Sciatic nerve (tissue), 2 donors: ENCODE measurements at regions not wholly inside any gene's neighbourhood (a gene's known extent, or its start where the extent isn't known, plus 50 kb on each side); places are given as distances from the start of the nearest gene placed in this dataset.

Source experiments
- ATAC-seq: fragments of 200-7000 bp; cut with Tn5 transposase; one replicate; pipeline ENCODE4 v1.9.1; 2020; ENCODE audit warnings: mild to moderate bottlenecking, moderate library complexity
- DNase-seq: peaks from one replicate; pipeline ENCODE4 v3.0.0-alpha.2; 2020; ENCODE audit warnings: low spot score
- intact Hi-C: fragments of 100-400 bp; cut with DNase I; formaldehyde crosslinking; loops from one replicate; pipeline ENCODE4 v1.14.2; 2022
- donor health status: DM: no; HTN: no; CAD: no.
- donor health status: DM: no; HTN: no; CAD: no.

DNA sequence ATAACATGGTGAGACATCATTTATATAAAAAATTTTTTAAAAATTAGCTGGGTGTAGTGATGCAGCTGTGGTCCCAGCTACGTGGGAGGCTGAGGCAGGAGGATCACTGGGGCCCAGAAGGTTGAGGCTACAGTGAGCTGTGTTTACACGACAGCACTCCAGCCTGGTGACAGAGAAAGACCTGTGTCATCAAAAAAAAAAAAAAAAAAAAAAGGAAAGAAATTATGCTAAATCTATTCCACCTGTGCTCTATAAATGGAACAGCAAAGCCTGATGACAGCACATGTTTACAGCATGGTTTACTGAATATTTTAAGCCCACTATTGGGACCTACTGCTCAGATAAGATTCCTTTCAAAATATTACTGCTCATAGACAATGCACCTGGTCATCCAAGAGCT lies 217.6 kb downstream of the PRDM2 start:
- ATAC-seq (no peak), DNase-seq (no peak)
- intact Hi-C loops, result no loop called here

GRCh38 chr1:13918862-13919261 lies 218.9 kb downstream of the PRDM2 start:
- intact Hi-C loops, result no loop called here
- DNase-seq (no peak), ATAC-seq (no peak)

- intact Hi-C loops, result no loop called here
- DNase-seq, result no peak
- no peak for ATAC-seq
These were observed 221.2 kb downstream of the PRDM2 start for GRCh38 chr1:13921190-13921589.

DNA sequence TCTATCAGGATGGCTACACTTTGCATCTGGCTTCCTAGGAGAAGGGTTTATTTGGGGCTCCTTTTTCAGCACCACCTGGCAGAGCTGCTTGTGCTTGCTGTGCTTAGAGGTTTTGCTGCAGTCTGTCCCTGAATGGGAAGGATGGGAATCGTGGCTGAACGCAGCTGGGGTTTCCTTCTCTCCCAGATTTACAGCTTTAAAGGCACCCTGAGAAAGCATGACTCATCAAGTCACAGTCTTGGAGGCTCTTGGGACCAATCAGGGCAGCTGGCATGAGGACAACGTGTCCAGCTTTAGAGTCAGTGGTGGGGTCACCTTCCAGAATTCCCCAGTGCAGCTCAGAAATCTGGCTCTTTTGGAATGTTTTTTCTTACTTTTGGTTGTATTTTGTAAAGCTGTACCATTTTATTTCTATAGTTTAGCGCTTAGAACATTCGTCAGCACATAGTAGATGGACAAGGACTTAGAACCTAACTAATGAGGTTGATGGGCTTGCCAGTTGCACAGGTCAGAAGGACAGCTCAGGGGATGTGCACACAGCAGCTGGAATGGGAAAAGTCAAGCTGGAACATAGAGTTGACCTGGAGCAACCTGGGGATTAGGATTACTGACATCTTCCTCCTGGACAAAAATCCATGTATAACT lies 222.6 kb downstream of the PRDM2 start:
- ATAC-seq (peak; percentile 57), DNase-seq (no peak)
- intact Hi-C loops, result no loop called here

DNA sequence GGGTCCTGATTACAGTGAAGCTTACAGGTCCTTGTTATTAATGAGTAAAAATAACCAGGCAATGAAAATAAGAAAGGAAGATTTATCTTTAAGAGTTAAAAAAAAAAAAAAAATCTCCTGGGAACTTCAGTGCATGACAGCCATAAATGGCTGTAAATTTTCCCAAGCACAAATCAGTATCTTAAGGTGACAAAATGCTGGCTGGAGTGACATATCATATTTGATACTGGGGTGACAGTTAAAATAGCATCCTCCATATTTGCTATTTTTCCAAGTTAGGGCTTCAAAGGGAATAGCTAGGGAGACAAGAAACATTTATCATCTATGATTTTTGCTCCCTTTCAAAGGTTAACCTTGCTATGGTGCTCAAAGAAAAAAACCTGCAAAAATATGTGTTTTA lies 226.6 kb downstream of the PRDM2 start:
- no peak for ATAC-seq
- no peak for DNase-seq
- intact Hi-C loops, result no loop called here

DNA sequence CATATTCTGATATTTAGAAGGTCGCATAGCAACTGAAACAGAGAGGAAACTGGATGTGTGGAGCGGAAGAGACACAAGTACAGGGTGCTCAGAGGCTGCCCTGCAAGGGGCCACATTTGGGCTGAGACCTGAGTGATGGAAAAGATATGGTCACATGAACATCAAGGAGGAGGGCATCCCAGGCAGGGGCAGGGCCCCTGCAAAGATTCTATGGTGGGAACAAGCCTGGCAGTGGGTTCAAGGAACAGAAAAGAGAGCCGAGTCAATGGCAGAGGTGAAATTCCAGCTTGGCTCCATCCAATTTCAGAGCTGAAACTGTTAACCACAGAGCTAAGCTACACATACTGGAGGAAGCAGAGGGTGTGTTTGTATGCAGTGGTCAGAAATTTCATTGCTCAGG lies 227.7 kb downstream of the PRDM2 start:
- no peak for ATAC-seq
- DNase-seq, result no peak
- intact Hi-C loops, result no loop called here

DNA sequence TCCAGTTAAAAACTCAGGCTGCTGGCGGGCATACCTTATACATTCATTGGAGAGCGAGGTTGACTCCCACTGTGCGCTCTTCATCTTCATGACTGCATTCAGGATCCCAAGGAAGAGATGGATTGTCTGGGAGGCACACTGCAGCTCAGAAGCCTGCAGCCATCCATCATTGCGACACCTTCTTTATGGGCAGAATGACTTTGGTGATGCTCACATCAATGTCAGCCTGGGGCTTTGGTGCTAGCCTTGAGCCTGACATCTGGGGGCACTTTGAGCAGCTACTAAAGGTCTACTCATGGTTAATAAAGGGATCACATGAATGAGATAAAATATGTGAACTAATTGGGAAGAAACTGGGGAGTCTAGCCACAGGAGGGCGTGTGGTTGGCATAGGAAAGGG lies 229.3 kb downstream of the PRDM2 start:
- intact Hi-C loops, result no loop called here
- no peak for ATAC-seq
- DNase-seq, result no peak

GRCh38 chr1:13930151-13930550 lies 230.2 kb downstream of the PRDM2 start:
- intact Hi-C loops, result no loop called here
- no peak for ATAC-seq
- DNase-seq, result no peak

GRCh38 chr1:13931226-13931625 lies 231.2 kb downstream of the PRDM2 start:
- DNase-seq (no peak), ATAC-seq (no peak)
- intact Hi-C loops, result no loop called here

GRCh38 chr1:13935336-13935735 lies 235.3 kb downstream of the PRDM2 start:
- DNase-seq, result no peak
- intact Hi-C loops, result no loop called here
- no peak for ATAC-seq

GRCh38 chr1:13941315-13941714 lies 241.3 kb downstream of the PRDM2 start:
- intact Hi-C loops, result no loop called here
- ATAC-seq (peak; percentile 50), DNase-seq (no peak)

DNA sequence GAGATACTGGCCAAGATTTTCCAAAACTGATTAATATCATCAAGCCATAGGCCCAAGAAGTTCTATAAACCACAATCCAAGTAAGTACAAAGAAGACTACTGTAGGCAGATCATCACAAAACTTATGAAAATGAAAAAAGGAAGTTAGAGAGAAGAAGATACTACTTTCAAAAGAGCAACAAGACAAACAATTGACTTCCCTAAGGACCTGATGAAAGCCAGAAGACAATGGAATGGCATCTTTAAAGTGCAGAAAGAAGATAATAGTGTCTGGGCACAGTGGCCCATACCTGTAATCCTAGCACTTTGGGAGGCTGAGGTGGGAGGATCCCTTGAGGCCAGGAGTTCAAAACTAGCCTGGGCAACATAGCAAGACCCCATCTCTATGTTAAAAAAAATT lies 243.1 kb downstream of the PRDM2 start:
- intact Hi-C loops, result no loop called here
- no peak for ATAC-seq
- DNase-seq, result no peak

DNA sequence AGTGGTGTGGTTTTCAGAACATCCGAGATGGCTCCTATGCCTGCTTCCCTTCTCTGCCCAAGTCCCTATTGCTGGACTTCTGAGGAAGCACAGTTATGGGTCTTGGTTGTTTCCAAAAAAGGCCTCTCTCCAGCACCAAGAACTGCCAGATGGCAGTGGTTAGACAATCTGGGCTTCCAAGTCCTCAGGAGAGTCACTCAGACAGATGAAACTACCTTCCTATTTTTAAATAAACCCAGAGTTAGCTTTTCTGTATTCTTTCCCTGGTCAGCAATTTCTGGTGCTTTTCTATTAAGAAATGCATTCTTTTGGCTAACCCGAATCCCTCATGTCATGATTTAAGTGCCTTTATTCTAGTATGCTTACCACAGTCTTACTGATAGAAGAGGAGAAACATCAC lies 245.9 kb downstream of the PRDM2 start:
- ATAC-seq (peak; percentile 16), DNase-seq (no peak)
- intact Hi-C loops, result no loop called here

DNA sequence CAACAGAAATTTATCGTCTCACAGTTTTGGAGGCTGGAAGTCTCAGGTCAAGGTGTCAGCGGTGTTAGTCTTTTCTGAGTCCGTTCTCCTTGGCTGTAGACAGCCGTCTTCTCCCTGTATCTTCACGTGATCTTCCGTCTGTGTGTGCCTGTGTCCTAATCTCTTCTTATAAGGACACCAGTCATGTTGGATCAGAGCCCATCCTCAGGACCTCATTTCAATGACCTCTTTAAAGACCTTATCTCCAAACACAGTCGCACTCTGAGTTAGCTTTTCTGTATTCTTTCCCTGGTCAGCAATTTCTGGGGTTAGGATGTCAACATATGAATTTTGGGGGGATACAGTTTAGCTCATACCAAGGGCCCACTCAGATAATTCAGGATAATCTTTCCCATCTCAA lies 247.7 kb downstream of the PRDM2 start:
- DNase-seq (no peak), ATAC-seq (no peak)
- intact Hi-C loops, result no loop called here

DNA sequence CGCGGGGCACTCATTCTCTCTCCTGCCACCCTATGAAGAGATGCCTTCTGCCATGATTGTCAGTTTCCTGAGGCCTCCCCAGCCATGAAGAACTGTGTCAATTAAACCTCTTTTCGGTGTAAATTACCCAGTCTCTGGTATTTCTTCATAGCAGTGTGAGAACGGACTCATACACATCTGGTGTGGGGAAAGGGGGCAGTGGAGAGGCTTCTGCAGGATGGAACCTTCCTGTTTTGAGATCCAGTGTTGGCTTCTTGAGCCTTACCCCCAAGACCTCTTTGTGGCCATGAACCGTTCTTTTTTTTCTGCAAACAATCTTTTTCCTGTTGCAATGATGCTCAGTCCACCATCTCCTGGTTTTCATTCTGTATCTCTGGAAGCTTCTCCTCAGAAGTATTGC lies 248.4 kb downstream of the PRDM2 start:
- intact Hi-C loops, result no loop called here
- ATAC-seq (peak; percentile 13), DNase-seq (no peak)

DNA sequence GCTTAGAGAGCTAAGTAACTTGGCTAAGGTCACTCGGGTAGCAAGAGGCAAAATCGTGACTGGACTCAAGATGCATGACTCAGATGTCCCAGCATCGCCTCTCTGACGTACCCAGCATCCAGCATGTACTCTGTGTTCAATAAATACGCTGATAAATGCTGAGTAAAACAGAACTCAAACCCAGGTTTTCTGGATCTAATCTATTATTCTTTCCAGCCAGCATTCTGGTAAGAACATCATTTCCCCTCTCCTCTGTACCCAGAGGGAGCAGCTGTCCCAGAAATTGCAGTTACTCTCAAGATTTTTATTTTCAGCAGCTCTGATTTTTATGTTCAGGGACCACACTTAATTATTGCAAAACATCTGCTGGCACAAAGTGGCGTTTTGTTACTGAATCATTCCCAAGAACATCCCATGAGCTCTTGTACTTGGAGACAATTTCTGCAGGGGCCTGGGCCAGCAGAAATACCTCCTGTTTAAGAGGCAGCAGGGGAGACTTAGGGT lies 249.0 kb downstream of the PRDM2 start:
- intact Hi-C loops, result no loop called here
- ATAC-seq, result peak; percentile 92
- no peak for DNase-seq

DNA sequence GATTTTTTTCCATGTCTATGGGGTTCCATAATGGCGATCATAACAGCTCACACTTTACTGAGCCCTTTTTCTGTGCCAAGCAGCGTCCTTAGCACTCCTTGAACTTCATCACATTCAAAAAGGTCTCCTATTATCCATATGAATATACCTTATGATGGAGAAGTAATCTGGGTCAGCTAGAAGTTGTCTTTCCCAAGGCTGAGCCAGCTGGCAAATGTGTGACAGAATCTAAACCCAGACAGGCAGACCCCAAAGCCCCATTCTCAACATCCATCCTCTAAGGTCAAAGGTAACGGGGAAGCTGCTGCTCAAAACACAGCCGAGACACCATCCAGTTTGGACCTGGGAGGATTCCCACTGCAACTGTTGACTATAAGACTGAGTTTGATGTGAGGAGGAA lies 249.6 kb downstream of the PRDM2 start:
- ATAC-seq, result no peak
- no peak for DNase-seq
- intact Hi-C loops, result no loop called here

DNA sequence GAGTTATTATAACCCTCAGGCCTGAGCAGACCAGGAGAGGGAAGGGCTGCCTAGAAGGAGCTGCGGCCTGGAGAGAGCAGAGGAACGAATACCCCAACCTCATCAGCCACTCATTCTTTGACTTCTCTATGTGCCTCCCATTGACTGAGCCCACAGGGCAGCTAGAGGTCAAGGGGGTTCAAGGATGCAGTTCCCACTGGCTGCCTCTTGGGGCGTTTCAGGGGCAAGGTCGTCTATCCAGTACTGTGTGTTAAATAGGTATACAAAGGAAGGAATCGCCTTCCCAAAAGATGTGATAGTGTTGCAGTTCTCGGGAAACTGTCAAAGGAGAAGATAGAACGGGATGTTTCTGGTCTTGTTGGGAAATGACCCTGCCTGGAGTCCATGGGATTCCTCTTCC lies 250.6 kb downstream of the PRDM2 start:
- ATAC-seq (no peak), DNase-seq (no peak)
- intact Hi-C loops, result no loop called here

GRCh38 chr1:13951793-13952751 lies 252.1 kb downstream of the PRDM2 start:
- peak; percentile 39 for ATAC-seq
- intact Hi-C loops, result no loop called here
- DNase-seq, result no peak

GRCh38 chr1:13952985-13953384 lies 253.0 kb downstream of the PRDM2 start:
- DNase-seq, result no peak
- ATAC-seq, result no peak
- intact Hi-C loops, result no loop called here
